IPS-18c (cell line): ENCODE measurements at regions not wholly inside any gene's neighbourhood (a gene's known extent, or its start where the extent isn't known, plus 50 kb on each side); places are given as distances from the start of the nearest gene placed in this dataset.
A peak's percentile ranks its signal among the peaks of the same experiment; 100 is the strongest.

ENCODE experiments used
- H3K4me3 ChIP-seq: 2 replicates; pipeline ENCODE4 v1.7.0; 2013; ENCODE audit warnings: low read depth, mild to moderate bottlenecking, low read length, moderate library complexity; ENCODE audit not compliant: insufficient read depth
- H3K9me3 ChIP-seq: one replicate; pipeline ENCODE4 v1.6.1; 2013; ENCODE audit warnings: mild to moderate bottlenecking, low read length, moderate library complexity; ENCODE audit not compliant: control insufficient read depth, insufficient read depth

GRCh38 chr11:119936426-119936825, 201.5 kb downstream of the TRIM29 start:
- no peak overlapping the region for H3K4me3 ChIP-seq
- H3K9me3 ChIP-seq = no peaks in the 10 kb centered on the region

DNA sequence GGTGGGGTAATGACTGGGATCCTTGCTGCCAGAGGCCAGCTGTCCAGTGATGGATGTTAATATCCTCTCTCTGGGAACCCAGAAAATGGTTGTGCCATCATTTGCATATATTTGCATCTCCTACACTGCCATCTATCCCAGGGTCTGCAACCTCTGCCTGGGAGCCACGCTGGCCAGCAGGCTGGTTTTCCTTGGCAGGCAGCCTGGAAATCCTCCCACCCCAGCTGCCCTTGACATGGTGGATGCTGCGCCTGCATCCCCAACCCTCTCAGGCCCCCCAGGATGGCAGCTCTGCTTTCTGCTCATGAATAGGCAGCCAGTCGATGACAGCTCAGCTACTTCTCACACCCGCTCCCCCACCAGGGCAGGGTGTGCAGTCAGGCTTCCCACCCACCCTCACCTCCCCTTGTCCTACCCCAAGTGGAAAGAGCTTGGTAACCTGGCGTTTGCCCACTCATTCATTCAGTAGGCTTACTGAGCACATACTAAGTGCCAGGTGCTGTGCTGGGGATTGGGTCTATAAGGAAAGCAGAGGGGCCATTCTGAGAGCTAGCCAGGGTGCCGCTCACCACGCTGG, 202.5 kb downstream of the TRIM29 start:
- Histone ChIP-seq H3K4me3 (0 out of 2 replicates have a peak overlapping the region, but pooled peaks have one; percentile 20), H3K9me3 (no peaks in the 10 kb centered on the region)

- H3K4me3 ChIP-seq = no peak overlapping the region
- no peaks in the 10 kb centered on the region for H3K9me3 ChIP-seq
Observed at GRCh38 chr11:119934866-119935265, 203.0 kb downstream of the TRIM29 start.

DNA sequence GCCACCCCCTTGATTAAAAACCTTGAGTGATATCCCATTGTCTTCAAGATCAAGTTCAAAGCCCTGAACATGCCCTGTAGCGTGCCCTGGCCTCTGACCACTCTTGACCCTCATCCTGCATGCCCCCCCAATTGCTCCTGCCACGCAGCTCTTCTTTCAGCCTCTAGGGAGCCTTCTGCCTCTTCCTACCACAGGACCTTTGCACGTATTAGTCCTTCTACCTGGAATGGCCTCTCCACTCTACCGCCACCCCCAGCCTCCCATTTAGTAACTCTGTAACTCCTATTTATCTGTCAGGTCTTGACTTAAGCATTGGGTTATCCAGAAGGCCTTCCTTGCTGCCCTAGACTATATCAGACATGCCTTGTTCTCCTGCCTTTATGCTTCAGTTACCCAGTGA, 203.6 kb downstream of the TRIM29 start:
- Histone ChIP-seq H3K4me3 (no peak overlapping the region), H3K9me3 (no peaks in the 10 kb centered on the region)

DNA sequence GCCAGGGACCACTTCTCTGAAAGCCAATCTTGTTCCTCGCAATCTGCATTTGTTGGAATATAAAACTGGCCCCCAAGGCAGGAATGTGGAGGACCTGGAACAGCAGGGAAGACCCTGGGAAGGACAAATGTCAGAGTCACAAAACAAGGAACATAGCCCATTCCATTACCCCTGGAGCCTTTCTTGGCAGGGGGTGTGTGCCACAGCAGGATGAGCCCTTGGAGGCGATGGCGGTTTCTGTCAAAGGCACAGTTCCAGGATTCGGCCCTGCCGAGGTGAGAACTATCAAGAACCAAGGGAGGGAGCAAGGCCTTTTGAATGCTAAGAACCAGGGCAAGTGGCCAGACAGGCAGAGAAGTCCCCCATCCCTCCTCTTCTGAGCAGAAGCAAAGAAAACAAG, 204.3 kb downstream of the TRIM29 start:
- no peak overlapping the region for H3K4me3 ChIP-seq
- H3K9me3 ChIP-seq = no peaks in the 10 kb centered on the region

DNA sequence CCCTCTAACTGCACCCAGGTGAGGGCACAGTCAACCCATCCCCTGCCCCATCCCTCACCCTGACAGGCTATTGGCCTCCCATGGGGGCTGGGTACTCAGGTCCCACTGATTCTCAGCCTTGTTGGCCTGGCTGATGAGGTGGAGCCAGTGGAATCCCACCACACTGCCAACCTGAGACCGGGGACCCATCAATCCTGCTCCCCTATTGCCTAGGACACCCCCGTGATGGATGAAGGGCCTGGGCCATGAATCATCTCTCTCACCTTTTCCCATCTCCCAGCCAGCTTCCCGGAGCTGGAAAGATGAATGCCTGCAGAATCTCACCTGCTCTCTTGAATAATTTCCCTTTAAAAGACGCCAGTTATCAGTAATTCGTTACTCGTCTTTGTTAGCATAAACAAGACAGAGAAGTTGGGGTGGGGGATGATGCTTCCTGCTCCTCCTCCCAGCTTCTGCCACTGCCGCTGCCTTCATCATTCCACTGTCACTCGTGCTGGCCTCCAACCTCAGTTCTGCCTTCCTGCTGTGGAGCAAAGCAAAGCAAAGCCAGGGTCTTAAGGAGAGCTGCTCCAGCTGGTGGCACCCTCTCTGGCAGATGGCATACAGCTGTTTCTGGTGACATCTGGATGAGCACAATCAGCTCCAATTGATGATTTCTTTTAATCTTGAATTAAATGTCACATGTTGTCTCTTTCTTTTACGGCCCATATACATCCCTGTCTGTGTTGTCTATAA, 204.0 kb upstream of the NECTIN1 start:
- H3K4me3 ChIP-seq = no peak overlapping the region
- no peaks in the 10 kb centered on the region for H3K9me3 ChIP-seq

DNA sequence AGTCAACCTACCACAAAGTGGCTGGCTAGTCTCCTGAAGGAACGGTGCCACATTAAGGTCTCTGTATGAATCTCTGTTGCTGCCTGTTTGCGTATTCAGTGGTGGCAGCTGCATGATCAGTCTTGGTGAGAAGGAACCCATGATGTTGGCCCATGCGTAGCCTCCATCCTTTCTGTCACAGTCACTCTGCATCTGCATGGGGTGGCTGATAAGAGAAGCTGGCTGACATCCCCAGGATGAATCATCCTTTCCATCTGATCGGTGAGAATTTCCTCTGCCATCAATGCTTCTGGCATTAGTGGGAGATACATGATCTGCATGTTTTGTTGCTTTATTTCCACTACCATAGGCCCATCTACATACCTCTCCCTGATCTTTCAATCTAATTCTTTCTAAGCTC, 199.0 kb upstream of the NECTIN1 start:
- Histone ChIP-seq H3K9me3 (no peaks in the 10 kb centered on the region), H3K4me3 (no peak overlapping the region)

- no peak overlapping the region for H3K4me3 ChIP-seq
- no peaks in the 10 kb centered on the region for H3K9me3 ChIP-seq
Observed at GRCh38 chr11:119924017-119924416, 195.0 kb upstream of the NECTIN1 start.

GRCh38 chr11:119921571-119921970, 192.6 kb upstream of the NECTIN1 start:
- H3K9me3 ChIP-seq = no peaks in the 10 kb centered on the region
- H3K4me3 ChIP-seq = no peak overlapping the region; the same call in 1 of the 2 replicates

GRCh38 chr11:119920666-119921387, 191.8 kb upstream of the NECTIN1 start:
- no peak overlapping the region for H3K4me3 ChIP-seq
- no peaks in the 10 kb centered on the region for H3K9me3 ChIP-seq

- Histone ChIP-seq H3K4me3 (no peak overlapping the region), H3K9me3 (no peaks in the 10 kb centered on the region)
Observed at GRCh38 chr11:119919656-119920055, 190.7 kb upstream of the NECTIN1 start.

- no peak overlapping the region for H3K4me3 ChIP-seq
- H3K9me3 ChIP-seq = no peaks in the 10 kb centered on the region
Observed at GRCh38 chr11:119918347-119918746, 189.3 kb upstream of the NECTIN1 start.

DNA sequence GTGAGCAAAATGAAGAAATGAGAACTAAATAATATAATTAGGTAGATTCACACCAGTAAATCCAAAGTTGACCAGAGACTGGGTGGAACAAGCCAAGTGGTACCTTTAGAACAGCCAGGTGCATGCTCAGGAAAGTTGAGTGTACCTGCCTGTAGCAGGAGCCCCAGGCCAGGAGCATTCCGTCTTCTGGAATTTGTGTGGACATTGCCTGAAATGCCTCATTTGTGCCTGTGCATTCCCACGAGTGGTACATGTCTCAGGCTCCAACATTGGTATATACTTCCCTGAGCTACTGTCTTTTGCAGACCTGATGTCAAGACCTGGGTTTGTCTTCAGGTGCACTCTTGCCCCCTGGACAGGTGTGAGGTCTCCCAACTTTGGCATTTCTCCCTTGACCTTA, 187.6 kb upstream of the NECTIN1 start:
- Histone ChIP-seq H3K9me3 (no peaks in the 10 kb centered on the region), H3K4me3 (no peak overlapping the region)

DNA sequence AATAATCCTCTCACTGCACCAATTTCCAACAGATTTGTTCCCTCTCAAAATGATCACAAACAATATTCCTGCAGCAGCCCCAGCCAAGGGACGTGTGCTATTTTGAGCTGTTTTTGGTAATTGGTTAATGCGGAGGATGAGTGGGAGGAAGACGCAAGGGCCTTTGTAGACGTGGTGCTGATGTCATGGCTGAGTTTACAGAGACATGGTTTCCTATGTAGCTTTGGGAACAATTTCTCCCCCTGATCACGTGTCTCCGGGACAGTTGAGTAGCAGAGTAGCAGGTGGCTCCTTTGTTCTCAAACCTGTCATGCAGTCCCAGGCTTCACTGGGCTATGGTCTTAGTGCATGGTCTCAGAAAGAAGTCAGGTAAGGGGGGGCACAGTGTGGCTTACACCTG, 183.2 kb upstream of the NECTIN1 start:
- no peak overlapping the region for H3K4me3 ChIP-seq
- H3K9me3 ChIP-seq = no peaks in the 10 kb centered on the region

- no peaks in the 10 kb centered on the region for H3K9me3 ChIP-seq
- H3K4me3 ChIP-seq = no peak overlapping the region
Observed at GRCh38 chr11:119910650-119911049, 181.7 kb upstream of the NECTIN1 start.

- Histone ChIP-seq H3K4me3 (no peak overlapping the region), H3K9me3 (no peaks in the 10 kb centered on the region)
Observed at GRCh38 chr11:119910051-119910450, 181.1 kb upstream of the NECTIN1 start.

GRCh38 chr11:119909495-119909894, 180.5 kb upstream of the NECTIN1 start:
- H3K4me3 ChIP-seq = no peak overlapping the region
- H3K9me3 ChIP-seq = no peaks in the 10 kb centered on the region

DNA sequence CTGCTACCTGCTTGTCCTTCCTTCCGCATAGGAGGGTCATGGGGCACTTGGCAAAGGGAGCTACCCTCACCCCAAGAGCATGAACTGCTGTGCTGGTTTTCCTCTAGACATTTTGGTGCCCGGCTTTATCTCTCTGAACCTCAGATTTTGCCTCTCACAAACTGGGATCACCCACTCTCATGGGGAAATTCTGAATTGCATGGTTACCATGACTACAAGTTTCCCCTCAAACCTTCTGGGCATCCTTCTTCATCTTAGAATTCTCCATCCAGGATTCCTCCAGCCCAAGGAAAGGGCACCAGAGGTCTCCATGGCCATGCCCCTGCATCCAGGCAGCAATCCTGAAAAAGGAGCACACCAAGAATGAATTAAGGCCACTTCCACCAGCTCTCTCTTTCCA, 180.1 kb upstream of the NECTIN1 start:
- no peaks in the 10 kb centered on the region for H3K9me3 ChIP-seq
- no peak overlapping the region for H3K4me3 ChIP-seq
